GM21528 (cell line): ENCODE measurements at regions not wholly inside any gene's neighbourhood (a gene's known extent, or its start where the extent isn't known, plus 50 kb on each side); places are given as distances from the start of the nearest gene placed in this dataset.
"Not testable (repeated sequence)": the region's sequence is repeated elsewhere in the genome, so short reads cannot be mapped to it uniquely, and the experiment has no call there.

Source experiments
- ATAC-seq: cut with Tn5 transposase; IDR thresholded peaks from one replicate; pipeline ENCODE4 v1.9.1; 2021; ENCODE audit warnings: mild to moderate bottlenecking, moderate library complexity; ENCODE audit not compliant: unreplicated experiment, low FRiP score

- no peak for ATAC-seq
Measured at GRCh38 chr5:99765011-99765410, 770.2 kb upstream of the FAM174A start.

DNA sequence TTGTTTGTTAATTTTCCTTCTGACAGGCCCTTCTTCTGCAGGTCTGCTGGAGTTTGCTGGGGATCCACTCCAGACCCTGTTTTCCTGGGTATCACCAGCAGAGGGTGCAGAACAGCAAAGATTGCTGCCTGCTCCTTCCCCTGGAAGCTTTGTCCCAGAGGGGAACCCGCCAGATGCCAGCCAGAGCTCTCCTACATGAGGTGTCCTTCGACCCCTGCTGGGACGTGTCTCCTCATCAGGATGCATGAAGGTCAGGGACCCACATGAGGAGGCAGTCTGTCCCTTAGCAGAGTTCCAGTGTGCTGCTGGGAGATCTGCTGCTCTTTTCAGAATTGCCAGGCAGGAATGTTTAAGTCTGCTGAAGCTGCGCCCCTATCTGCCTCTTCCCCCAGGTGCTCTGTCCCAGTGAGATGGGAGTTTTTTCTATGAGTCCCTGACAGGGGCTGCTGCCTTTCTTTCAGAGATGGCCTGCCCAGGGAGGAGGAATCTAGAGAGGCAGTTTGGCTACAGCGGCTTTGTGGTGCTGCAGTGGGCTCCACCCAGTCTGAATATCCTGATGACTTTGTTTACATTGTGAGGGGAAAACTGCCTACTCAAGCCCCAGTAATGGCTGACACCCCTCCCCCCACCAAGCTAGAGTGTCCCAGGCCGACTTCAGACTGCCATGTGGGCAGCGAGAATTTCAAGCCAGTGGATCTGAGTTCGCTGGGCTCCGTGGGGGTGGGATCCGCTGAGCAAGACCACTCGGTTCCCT lies 772.0 kb upstream of the FAM174A start:
- ATAC-seq = no peak

- ATAC-seq = no peak
Measured at GRCh38 chr5:99747342-99747741, 787.8 kb upstream of the FAM174A start.

DNA sequence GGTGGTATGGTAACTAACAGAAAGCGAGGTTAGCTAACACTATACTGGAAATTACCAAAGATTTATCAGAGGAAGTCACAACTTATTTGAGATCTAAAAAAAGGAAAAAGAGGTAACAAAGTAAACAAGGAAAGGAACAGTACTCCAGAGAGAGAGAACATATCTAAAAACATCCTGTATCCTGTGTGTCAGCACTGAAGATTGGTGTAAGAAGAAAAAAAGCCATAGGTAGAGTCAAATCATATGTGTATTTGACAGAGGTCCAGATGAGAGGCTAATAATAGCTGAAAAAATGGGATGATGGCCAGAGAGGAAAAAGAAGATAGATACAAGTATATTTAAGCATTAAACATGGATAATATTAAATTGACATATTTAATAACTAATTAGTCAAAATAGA lies 802.0 kb upstream of the FAM174A start:
- not testable (repeated sequence) for ATAC-seq

- ATAC-seq = not testable (repeated sequence)
Measured at GRCh38 chr5:99730653-99731052, 801.8 kb upstream of the CHD1 start.

GRCh38 chr5:99724732-99725290 lies 796.0 kb upstream of the CHD1 start:
- no peak for ATAC-seq

DNA sequence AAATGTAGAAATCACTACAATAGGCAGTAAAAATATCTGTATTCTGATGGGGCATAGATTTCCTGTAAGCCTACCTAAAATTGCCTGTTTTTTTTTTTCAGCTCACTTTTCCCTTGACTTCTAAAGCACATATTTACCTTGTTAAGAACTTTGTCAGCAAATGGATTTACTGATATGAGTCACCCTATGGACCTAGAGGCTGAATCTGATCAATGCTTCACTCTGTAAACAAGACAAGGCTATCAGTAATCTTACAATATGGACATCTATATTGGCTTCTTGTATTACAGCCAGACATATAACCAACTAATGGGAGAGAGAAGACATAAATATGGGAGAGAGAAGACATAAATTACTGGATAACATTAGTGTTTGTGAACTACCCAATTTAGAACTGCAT lies 792.7 kb upstream of the CHD1 start:
- no peak for ATAC-seq

DNA sequence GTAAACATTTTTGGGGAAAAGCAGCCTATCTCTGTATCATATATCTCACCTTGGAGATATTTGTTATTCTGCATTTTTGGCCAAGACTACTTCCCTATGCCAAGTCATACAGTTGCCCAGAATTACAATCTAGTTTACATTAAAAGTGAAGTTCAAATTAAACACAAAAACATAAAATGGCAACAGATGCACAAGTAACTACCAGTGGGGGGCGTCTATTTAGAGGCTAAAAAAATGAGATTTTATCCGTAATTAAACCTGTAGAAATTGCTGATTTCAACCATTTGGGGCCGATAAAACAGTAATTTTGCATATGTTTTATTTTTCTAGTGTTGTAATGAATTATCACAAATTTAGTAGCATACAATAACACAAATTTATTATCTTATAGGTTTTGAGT lies 787.1 kb upstream of the CHD1 start:
- ATAC-seq = no peak

DNA sequence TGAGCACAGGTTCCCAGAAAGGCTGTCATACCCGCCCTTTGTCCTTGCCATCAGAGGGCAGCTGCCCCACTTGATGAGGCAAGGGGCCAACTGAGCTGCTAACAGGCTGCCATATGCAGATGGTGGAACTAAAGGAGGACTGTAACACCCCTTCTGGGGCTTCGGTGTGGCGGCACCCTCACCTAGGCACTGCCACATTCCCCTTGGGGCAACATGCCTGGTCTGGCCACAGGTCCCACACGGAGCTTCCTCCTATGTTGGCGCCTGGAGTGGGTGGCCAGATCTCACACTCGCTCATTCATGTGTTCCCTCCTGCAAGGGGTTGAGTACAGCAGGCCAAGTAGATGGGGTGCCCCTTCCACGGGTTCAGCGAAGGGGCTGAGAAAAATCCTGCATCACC lies 777.4 kb upstream of the CHD1 start:
- no peak for ATAC-seq

- ATAC-seq = no peak
Measured at GRCh38 chr5:99702565-99702964, 773.8 kb upstream of the CHD1 start.

DNA sequence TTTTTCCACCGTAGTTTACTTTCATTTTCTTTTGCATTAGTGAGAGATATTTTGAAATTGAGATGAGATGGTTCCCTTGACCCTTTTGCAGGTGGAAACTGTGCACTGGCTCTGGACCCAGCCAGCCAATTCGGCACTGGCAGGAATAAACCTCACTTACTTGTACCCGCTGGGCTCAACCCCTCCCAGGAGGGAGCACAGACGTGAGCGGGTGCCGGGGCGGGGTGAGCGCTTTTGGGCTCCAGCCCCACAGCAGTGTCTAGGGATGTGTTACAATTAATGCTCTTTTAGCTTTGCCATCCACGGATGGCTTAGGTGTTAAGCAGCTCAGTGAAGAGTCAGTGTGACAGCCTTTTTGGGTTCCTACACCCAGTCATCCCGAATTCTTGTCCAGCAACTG lies 766.1 kb upstream of the CHD1 start:
- ATAC-seq = no peak

- ATAC-seq = no peak
Measured at GRCh38 chr5:99686538-99686937, 757.7 kb upstream of the CHD1 start.

DNA sequence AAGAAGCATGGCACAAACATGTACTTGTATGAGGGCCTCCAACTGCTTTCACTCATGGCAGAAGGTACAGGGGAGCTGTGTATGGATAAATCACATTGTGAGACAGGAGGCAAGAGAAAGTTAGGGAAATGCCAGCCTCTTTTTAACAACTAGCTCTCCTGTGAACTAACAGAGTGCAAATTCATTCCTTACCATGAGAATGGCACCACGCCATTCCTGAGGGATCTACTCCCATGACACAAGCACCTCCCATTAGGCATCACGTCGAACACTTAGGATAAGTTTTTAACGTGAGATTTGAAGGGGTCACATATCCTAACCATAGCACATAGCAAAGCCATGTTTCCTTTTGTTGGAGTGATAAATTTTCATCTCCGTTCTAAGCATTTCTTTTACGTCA lies 747.2 kb upstream of the CHD1 start:
- no peak for ATAC-seq

- ATAC-seq = no peak
Measured at GRCh38 chr5:99674101-99674500, 745.3 kb upstream of the CHD1 start.

- no peak for ATAC-seq
Measured at GRCh38 chr5:99664972-99665371, 736.2 kb upstream of the CHD1 start.

DNA sequence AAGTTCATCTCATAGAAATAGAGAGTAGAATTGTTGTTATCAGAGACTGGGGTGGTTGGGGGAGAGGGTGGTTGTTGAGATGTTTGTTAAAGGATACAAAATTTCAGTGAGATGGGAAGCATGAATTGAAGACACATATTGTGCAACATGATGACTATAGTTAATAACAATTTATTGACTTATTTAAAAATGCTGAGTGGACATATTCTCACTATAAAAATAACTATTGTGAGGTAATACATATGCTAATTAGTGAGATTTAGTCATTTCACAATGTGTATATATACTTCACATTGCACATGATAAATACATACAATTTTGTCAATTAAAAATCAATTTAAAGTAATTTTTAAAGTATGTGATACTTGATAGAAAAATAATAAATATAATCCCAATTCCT lies 722.5 kb upstream of the CHD1 start:
- no peak for ATAC-seq

DNA sequence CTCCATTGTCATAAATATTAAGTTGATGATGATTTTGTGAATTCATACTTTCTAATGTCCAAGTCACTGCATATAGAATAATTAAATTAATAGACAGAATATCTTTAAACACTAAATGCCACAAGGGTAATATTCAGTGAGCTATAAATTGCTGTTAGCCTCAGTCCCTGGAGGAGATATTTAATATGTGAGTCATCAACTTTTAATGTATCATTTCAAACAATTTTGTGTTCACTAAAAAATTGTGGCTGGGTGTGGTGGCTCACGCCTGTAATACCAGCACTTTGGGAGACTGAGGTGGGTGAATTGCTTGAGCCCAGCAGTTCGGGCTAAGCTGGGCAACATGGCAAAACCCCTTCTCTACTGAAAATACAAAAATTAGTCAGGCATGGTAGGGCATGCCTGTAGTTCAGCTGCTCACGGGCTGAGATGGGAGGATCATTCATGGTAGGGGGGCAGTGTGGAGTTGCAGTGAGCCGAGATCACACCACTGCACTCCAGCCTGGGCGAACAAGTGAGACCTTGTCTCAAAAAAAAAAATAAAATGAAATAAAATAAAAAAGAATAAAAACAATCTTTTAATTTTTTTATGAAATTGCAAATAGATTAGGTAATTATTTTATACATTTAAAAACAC lies 717.3 kb upstream of the CHD1 start:
- ATAC-seq = no peak

- ATAC-seq = no peak
Measured at GRCh38 chr5:99644822-99645221, 716.0 kb upstream of the CHD1 start.

DNA sequence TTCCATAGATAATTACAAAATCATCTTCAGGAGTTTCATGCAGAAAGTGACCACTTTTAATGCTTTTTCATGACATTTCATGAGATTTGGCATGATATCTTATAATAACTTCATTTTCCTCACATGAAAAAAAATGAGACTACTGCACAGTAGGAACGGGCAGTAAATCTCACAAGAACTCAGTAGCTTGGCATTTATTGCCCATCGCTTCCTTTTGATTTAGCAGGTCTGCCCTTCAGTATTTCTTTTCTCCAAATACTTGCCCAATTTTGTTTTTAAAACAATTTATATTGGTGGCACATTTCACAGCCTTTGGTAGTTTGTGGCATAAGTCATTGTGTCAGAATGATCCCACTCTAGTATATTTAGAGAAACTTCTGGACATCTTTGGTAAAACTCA lies 711.8 kb upstream of the CHD1 start:
- ATAC-seq = no peak

DNA sequence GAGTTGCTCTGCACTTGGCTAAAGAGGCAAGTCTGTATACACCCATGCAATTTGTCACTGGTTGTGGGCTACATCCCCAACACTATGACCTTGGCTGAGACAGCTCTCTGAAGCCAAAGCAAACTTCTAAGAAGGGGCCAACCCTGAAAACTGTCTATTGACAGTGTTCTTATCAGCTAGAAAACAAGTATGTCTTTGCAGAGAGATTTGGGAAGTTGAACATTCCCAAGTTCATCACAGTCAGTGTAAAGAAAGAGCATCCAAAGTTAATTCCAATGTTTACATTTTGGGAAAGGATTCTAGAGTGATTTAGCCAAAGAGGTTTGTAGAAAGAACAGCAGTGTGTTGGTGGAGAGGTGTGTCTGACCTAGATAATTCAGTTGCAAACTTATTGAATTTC lies 711.1 kb upstream of the CHD1 start:
- ATAC-seq = no peak

DNA sequence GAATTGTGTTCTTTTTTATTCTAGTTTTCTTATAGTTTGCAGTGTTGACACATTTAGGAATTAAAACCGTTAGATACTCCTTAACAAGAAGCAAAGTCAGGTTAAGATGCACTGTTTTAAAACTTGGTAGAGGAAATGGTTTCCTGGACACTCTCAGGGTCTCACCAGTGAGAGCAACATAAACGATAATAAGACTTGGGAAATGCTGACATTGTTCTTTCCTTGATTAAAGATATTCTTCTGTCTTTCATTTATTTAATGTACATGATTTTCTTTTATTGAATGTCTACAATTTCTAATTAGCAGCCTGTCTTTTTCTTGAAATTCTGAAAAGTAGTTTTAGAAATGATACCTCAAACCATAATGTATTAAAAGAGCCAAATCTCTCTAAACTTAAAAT lies 707.9 kb upstream of the CHD1 start:
- ATAC-seq = no peak
